ENCODE measurements at regions not wholly inside any gene's neighbourhood (a gene's known extent, or its start where the extent isn't known, plus 50 kb on each side); places are given as distances from the start of the nearest gene placed in this dataset.

GRCh38 chr7:81284576-81284975, 365.7 kb upstream of the SEMA3C start:
- DNase-seq (ENCODE audit: low read depth in 1 of 2, low spot score in 2 of 2) (no peak), FAIRE-seq (no peak)
- Histone ChIP-seq H3K36me3 (ENCODE audit: control insufficient read depth in 2 of 4, insufficient read depth in 4 of 4, low read length in 3 of 4) (no peaks in the 10 kb centered on the region), H2BK15ac (ENCODE audit: low read length) (no peak overlapping the region), H3K23ac (ENCODE audit: insufficient read length) (no peak overlapping the region), H4K5ac (ENCODE audit: insufficient read length, low read depth, low read length) (no peak overlapping the region), H3K4ac (replicated peaks; ENCODE audit: insufficient read length, low read depth, low read length) (no peak overlapping the region), H2AFZ (ENCODE audit: low read length) (no peak overlapping the region), H3K79me1 (ENCODE audit: low read depth, low read length) (no peaks in the 10 kb centered on the region), H3K4me2 (ENCODE audit: insufficient read depth in 1 of 2, low read depth in 2 of 2, low read length in 2 of 2) (no peak overlapping the region), H4K20me1 (replicated peaks in 1 of 2; ENCODE audit: control insufficient read depth in 1 of 2, insufficient read depth in 2 of 2, low read length in 2 of 2) (no peaks in the 10 kb centered on the region), H3K79me2 (ENCODE audit: control insufficient read depth in 1 of 2, insufficient read depth in 2 of 2, low read length in 2 of 2) (no peaks in the 10 kb centered on the region), H3K56ac (replicated peaks; ENCODE audit: insufficient read length, low read depth, low read length) (no peak overlapping the region), H3K27ac (ENCODE audit: low read depth, low read length) (no peak overlapping the region), H3K23me2 (ENCODE audit: low read depth, low read length) (no peaks in the 10 kb centered on the region), H3K4me1 (replicated peaks in 1 of 4; ENCODE audit: control insufficient read depth in 3 of 4, insufficient read depth in 4 of 4, low read length in 3 of 4) (no peaks in the 10 kb centered on the region), H4K91ac (replicated peaks; ENCODE audit: insufficient read length, low read length) (no peak overlapping the region), H4K8ac (ENCODE audit: extremely low read depth, insufficient read depth, low read length) (no peak overlapping the region), H2BK20ac (ENCODE audit: low read length) (no peak overlapping the region), H2BK12ac (ENCODE audit: low read depth, low read length) (no peak overlapping the region), H2BK120ac (replicated peaks; ENCODE audit: low read depth, low read length) (no peak overlapping the region), H3K18ac (ENCODE audit: extremely low read depth, low read length) (no peak overlapping the region), H3K4me3 (ENCODE audit: extremely low read depth in 1 of 4, insufficient read depth in 2 of 4, low read depth in 3 of 4, low read length in 4 of 4) (no peak overlapping the region), H3K9ac (replicated peaks in 1 of 4; ENCODE audit: extremely low read depth in 1 of 4, low read depth in 3 of 4, low read length in 3 of 4) (no peak overlapping the region), H2AK5ac (ENCODE audit: low read depth, low read length) (no peak overlapping the region), H3K14ac (ENCODE audit: insufficient read length) (no peak overlapping the region), H2BK5ac (ENCODE audit: low read depth, low read length) (no peak overlapping the region), H3K9me3 (ENCODE audit: insufficient read depth in 2 of 2, low read depth in 1 of 2, low read length in 1 of 2) (peaks cover 0 to 3% of the 10 kb centered on the region in 2 experiments; a peak in 1 of 4 replicates), H3K27me3 (replicated peaks in 1 of 4; ENCODE audit: control insufficient read depth in 3 of 4, extremely low read depth in 1 of 4, insufficient read depth in 3 of 4, low read length in 3 of 4) (no peaks in the 10 kb centered on the region)
- 77% methylated on average over 1 of the region's 1 CpG; no CpG with 5 or more reads in 1 of the 2 experiments for WGBS, 2 experiments (ENCODE audit: extremely low coverage in 1 of 2, insufficient coverage in 1 of 2, insufficient read length in 1 of 2, insufficient replicate concordance in 2 of 2, low coverage in 1 of 2, low lambda C conversion rate in 2 of 2, missing lambda C conversion rate in 1 of 2)
- ChIA-PET POLR2A (ENCODE audit: partially characterized antibody) (no interaction called here), CTCF (ENCODE audit: partially characterized antibody) (no interaction called here)
- TF ChIP-seq CREB1 (IDR thresholded peaks at IDR 0.05) (no peak), USF2 (IDR thresholded peaks at IDR 0.05; ENCODE audit: low read length) (no peak), NRF1 (IDR thresholded peaks at IDR 0.05; ENCODE audit: low read depth, low read length) (no peak)
